ENCODE measurements at regions not wholly inside any gene's neighbourhood (a gene's known extent, or its start where the extent isn't known, plus 50 kb on each side); places are given as distances from the start of the nearest gene placed in this dataset.

- no peak for TF ChIP-seq CTCF (IDR thresholded peaks at IDR 0.05; ENCODE audit: low read depth, low read length)
- no peak overlapping the region for H3K4me3 ChIP-seq (ENCODE audit: low read depth, low read length)
These were observed 52.8 kb upstream of the TUT7 start for GRCh38 chr9:86407022-86407421.

GRCh38 chr9:86406366-86406765, 52.2 kb upstream of the TUT7 start:
- peak overlapping the region; percentile 22; the same call in 1 of the 2 replicates for H3K4me3 ChIP-seq (ENCODE audit: low read depth, low read length)
- TF ChIP-seq CTCF (IDR thresholded peaks at IDR 0.05; ENCODE audit: low read depth, low read length) = no peak

GRCh38 chr9:86405926-86406325, 51.7 kb upstream of the TUT7 start:
- H3K4me3 ChIP-seq (ENCODE audit: low read depth, low read length) = peak overlapping the region; percentile 22; the same call in 1 of the 2 replicates
- no peak for TF ChIP-seq CTCF (IDR thresholded peaks at IDR 0.05; ENCODE audit: low read depth, low read length)

- no peak overlapping the region for H3K4me3 ChIP-seq (ENCODE audit: low read depth, low read length)
- no peak for TF ChIP-seq CTCF (IDR thresholded peaks at IDR 0.05; ENCODE audit: low read depth, low read length)
These were observed 50.9 kb upstream of the TUT7 start for GRCh38 chr9:86405086-86405491.

Data from WI38 (cell line).